ENCODE measurements at regions not wholly inside any gene's neighbourhood (a gene's known extent, or its start where the extent isn't known, plus 50 kb on each side); places are given as distances from the start of the nearest gene placed in this dataset.
A peak's percentile ranks its signal among the peaks of the same experiment; 100 is the strongest.

DNA sequence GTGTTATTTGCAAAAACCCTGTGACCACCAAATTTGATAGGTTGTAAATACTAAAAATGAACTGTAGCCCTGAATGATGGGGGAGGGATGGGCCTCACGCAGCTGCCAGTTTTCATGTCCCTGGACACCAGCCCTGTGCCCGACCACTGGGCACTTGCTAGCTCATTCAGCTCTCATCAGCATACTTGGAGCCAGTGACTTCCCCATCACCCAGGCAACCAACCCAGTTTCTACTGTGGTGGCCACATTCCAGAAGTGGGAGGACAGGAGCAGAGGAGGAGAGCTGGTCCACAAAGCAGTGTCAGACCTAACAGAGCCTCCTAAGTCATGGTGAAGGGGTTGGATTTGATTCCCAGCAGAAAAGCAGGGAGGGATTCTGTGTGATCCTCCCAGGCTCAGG is 128.2 kb downstream of the CPEB2 start:
- no peak for TF ChIP-seq CTCF (IDR thresholded peaks at IDR 0.05; ENCODE audit: insufficient read depth, low read depth, low read length)
- no peak for DNase-seq (ENCODE audit: low read depth)
- H3K4me3 ChIP-seq (ENCODE audit: low read depth, low read length), result no peak overlapping the region

DNA sequence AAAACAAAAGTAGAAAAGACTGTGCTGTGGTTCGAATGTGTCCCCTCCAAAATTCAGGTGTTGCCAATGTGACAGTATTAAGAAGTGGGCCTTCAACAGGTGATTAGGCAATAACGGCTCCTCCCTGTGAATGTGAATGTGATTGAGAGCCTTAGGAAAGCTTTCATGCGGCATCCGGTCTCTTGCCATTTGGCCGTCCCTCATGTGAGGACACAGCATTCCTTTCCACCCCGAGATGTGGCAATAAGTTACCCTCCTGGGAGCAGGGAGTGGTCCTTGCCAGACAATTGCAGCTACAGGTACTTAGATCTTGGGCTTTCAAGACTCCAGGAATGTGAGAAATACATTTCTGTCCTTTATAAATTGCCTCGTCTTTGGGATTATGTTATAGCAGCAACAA is 129.3 kb downstream of the CPEB2 start:
- no peak for DNase-seq (ENCODE audit: low read depth)
- no peak overlapping the region for H3K4me3 ChIP-seq (ENCODE audit: low read depth, low read length)
- no peak for TF ChIP-seq CTCF (IDR thresholded peaks at IDR 0.05; ENCODE audit: insufficient read depth, low read depth, low read length)

DNA sequence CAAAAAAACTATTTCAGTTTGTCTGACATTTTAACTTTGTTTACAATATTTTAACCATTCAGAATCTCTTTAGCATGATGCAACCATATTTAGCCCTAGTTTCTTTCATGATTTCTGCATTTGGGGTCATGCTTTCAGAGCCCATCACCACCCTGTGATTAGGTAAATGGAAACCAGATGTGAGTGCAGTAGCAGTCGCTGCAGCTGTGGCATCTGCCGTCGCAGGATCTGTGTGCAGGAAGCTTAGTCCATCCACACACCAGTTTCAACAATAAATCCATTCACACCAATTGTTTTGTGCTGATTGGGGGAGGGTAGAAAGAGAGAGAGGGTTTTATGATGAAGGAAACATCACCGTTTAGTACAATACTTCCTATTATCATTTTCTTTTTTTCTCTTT is 130.5 kb downstream of the CPEB2 start:
- peak; percentile 7 for DNase-seq (ENCODE audit: low read depth)
- no peak overlapping the region for H3K4me3 ChIP-seq (ENCODE audit: low read depth, low read length)
- TF ChIP-seq CTCF (IDR thresholded peaks at IDR 0.05; ENCODE audit: insufficient read depth, low read depth, low read length), result no peak

DNA sequence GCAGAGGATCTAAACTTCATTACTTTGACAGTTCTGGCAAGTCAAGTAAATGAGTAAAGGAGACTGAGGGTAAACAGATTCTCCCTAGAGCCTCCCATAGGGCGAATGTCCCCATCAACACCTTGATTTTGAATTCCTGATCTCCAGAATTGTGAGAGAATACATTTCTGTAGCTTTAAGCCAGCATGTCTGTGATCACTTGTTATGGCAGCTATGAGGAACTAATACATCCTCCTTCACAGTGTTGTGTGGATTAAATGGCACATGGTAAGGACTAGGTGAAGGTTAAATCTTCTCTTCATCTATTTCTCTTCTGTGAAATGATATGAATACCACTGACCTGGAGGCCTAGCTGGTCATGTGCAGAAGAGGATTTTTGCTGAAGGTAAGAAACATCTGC is 137.3 kb downstream of the CPEB2 start:
- no peak for TF ChIP-seq CTCF (IDR thresholded peaks at IDR 0.05; ENCODE audit: insufficient read depth, low read depth, low read length)
- no peak for DNase-seq (ENCODE audit: low read depth)
- H3K4me3 ChIP-seq (ENCODE audit: low read depth, low read length), result no peak overlapping the region

- no peak for TF ChIP-seq CTCF (IDR thresholded peaks at IDR 0.05; ENCODE audit: insufficient read depth, low read depth, low read length)
- no peak for DNase-seq (ENCODE audit: low read depth)
- no peak overlapping the region for H3K4me3 ChIP-seq (ENCODE audit: low read depth, low read length)
These were observed 139.9 kb downstream of the CPEB2 start for GRCh38 chr4:15142201-15142600.

DNA sequence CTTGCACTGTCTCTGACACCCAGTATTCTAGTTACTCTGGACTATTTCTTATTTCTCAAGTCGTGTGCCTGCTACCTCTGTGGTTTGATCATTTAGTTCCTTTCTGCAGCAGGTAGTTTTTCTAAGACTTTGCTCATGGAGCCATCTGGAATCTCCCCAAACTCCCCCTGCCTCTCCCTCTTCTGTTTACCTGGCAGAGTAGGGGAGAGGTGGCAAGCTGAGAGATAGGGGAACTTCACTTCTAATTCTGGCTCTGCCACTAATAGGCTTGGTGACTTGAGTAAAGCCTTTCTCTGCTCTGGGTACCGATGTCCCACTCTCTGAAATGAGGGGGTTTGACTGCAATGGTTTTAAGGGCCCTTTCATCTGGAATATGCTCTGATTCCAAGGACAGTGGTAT is 141.3 kb downstream of the CPEB2 start:
- H3K4me3 ChIP-seq (ENCODE audit: low read depth, low read length), result no peak overlapping the region
- TF ChIP-seq CTCF (IDR thresholded peaks at IDR 0.05; ENCODE audit: insufficient read depth, low read depth, low read length), result no peak
- no peak for DNase-seq (ENCODE audit: low read depth)

DNA sequence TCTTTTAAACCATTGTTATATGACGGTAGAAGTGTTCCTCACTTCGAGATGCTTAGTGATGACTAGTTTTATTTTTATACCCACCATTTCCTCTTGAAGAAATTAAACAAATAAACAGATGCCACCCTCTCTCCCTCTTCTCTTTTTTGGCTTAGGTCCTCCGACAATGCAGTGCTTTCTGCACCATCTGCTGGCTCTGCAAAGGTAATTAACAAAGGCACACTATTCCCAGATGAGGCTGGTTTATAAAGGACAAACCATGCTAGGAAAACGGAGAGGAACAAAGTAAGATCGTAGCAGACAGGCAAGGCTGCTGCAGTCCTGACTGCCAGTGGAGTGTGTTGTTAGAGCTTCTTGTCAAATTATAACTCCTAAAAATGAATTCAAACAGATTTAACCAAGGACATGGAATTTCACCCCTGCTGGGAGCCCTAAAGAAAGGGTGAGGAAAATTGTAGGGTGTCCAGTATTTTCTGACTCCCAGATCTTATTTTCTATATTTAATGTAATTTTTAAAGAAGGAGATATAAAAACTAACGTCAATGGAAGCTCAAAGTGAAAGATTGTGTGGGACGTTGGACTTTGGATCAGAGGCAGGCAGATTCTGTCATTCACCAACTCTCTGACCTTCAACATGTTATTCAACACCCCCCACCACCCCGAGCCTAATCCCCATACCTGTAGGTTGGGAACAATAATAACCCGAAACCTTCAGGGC is 142.1 kb downstream of the CPEB2 start:
- no peak overlapping the region for H3K4me3 ChIP-seq (ENCODE audit: low read depth, low read length)
- DNase-seq (ENCODE audit: low read depth), result no peak
- TF ChIP-seq CTCF (IDR thresholded peaks at IDR 0.05; ENCODE audit: insufficient read depth, low read depth, low read length), result no peak
